ENCODE measurements at regions not wholly inside any gene's neighbourhood (a gene's known extent, or its start where the extent isn't known, plus 50 kb on each side); places are given as distances from the start of the nearest gene placed in this dataset.

- Histone ChIP-seq H3K36me3 (ENCODE audit: control insufficient read depth, insufficient read depth, low read length) (no peaks in the 10 kb centered on the region), H3K27ac (ENCODE audit: extremely low read depth, low read depth, low read length) (no peak overlapping the region), H3K9ac (ENCODE audit: insufficient read depth in 1 of 2, low read depth in 2 of 2, low read length in 2 of 2) (no peak overlapping the region), H3K27me3 (ENCODE audit: control insufficient read depth in 2 of 2, insufficient read depth in 2 of 2, low read length in 2 of 2) (no peaks in the 10 kb centered on the region), H2AFZ (ENCODE audit: low read depth, low read length) (no peak overlapping the region), H4K20me1 (replicated peaks; ENCODE audit: control insufficient read depth, insufficient read depth, low read length) (no peaks in the 10 kb centered on the region), H3K9me1 (ENCODE audit: control insufficient read depth, insufficient read depth, low read length) (no peaks in the 10 kb centered on the region), H3K79me2 (ENCODE audit: control insufficient read depth, insufficient read depth, low read length) (no peaks in the 10 kb centered on the region), H3K4me2 (ENCODE audit: insufficient read depth, low read length) (no peak overlapping the region), H3K4me1 (replicated peaks in 1 of 2; ENCODE audit: control insufficient read depth in 2 of 2, insufficient read depth in 2 of 2, low read length in 2 of 2) (no peaks in the 10 kb centered on the region), H3K4me3 (no peak overlapping the region), H3K9me3 (replicated peaks; ENCODE audit: control insufficient read depth, insufficient read depth, low read depth, low read length) (no peaks in the 10 kb centered on the region)
- no peak for DNase-seq (ENCODE audit: extremely low read depth in 1 of 4, low spot score in 3 of 4)
- intact Hi-C loops (cut with micrococcal nuclease): loop anchor here (10.0 kb wide), 1 partner anchor 412 kb away; no protein-coding TSS in a partner anchor
- in situ Hi-C loops (cut with MboI): no loop called here
- ChIA-PET CTCF (ENCODE audit: low intra/inter-chr PET ratio) (no interaction called here), POLR2A (interaction anchor here (3.4 kb wide), 1 partner anchor 10 kb away, joined by 11 read pairs; no protein-coding TSS in a partner anchor)
- ATAC-seq: no peak
- BruUV-seq (replicated peaks): no TSS peak
- FAIRE-seq: no peak
- TF ChIP-seq TCF7 (IDR thresholded peaks at IDR 0.05; ENCODE audit: borderline replicate concordance): no peak
- TF ChIP-seq PRDM10 (IDR thresholded peaks at IDR 0.05; ENCODE audit: partially characterized antibody): no peak
- no peak for TF ChIP-seq ARID2 (IDR thresholded peaks at IDR 0.05)
- TF ChIP-seq MYNN (IDR thresholded peaks at IDR 0.05): no peak
- TF ChIP-seq MYNN (CRISPR knock-in tag; IDR thresholded peaks at IDR 0.05): no peak
- TF ChIP-seq STAT6 (CRISPR knock-in tag; IDR thresholded peaks at IDR 0.05): no peak
- no peak for TF ChIP-seq ELF1 (tag; IDR thresholded peaks at IDR 0.05)
- no peak for TF ChIP-seq PHF8 (IDR thresholded peaks at IDR 0.05; ENCODE audit: borderline replicate concordance, low read length)
- TF ChIP-seq TAF15 (IDR thresholded peaks at IDR 0.05; ENCODE audit: low read depth, low read length): no peak
- no peak for TF ChIP-seq FOXP1 (CRISPR knock-in tag; IDR thresholded peaks at IDR 0.05)
- no peak for TF ChIP-seq ETS1 (conservative IDR thresholded peaks at IDR 0.05; ENCODE audit: control insufficient read depth, low read depth, low read length)
- no peak for TF ChIP-seq ZNF778 (CRISPR knock-in tag; IDR thresholded peaks at IDR 0.05)
- TF ChIP-seq E2F3 (CRISPR knock-in tag; IDR thresholded peaks at IDR 0.05): no peak
- no peak for TF ChIP-seq ZNF584 (CRISPR knock-in tag; IDR thresholded peaks at IDR 0.05; ENCODE audit: low read depth)
- TF ChIP-seq DMBX1 (CRISPR knock-in tag; IDR thresholded peaks at IDR 0.05; ENCODE audit: borderline replicate concordance): no peak
- no peak for TF ChIP-seq NR2C2 (CRISPR knock-in tag; IDR thresholded peaks at IDR 0.05)
- TF ChIP-seq NR2C2 (tag; IDR thresholded peaks at IDR 0.05): no peak
- TF ChIP-seq NFIX (CRISPR knock-in tag; IDR thresholded peaks at IDR 0.05; ENCODE audit: low read depth): no peak
Observed at GRCh38 chr4:38587106-38587505, 76.9 kb upstream of the KLF3 start.

All from K562 (cell line).